Astrocyte (in vitro differentiated cells and primary cell): ENCODE measurements at regions not wholly inside any gene's neighbourhood (a gene's known extent, or its start where the extent isn't known, plus 50 kb on each side); places are given as distances from the start of the nearest gene placed in this dataset.

Experiments used
- CTCF ChIP-seq: IDR thresholded peaks from 2 replicates; pipeline ENCODE4 v1.5.1; 2011; ENCODE audit warnings: low read depth, mild to moderate bottlenecking, inconsistent platforms, low read length, moderate library complexity; ENCODE audit not compliant: insufficient read depth
- EZH2 ChIP-seq: IDR thresholded peaks from 2 replicates; pipeline ENCODE4 v1.6.1; 2012; ENCODE audit warnings: mild to moderate bottlenecking, low read length, inconsistent platforms; ENCODE audit not compliant: insufficient read depth

- no peak for TF ChIP-seq CTCF
- no peak for TF ChIP-seq EZH2
Measured at GRCh38 chr6:43942011-43942442, 172.0 kb downstream of the VEGFA start.
